AG20443 (cell line): ENCODE measurements at regions not wholly inside any gene's neighbourhood (a gene's known extent, or its start where the extent isn't known, plus 50 kb on each side); places are given as distances from the start of the nearest gene placed in this dataset.
A peak's percentile ranks its signal among the peaks of the same experiment; 100 is the strongest.
"Not testable (repeated sequence)": the region's sequence is repeated elsewhere in the genome, so short reads cannot be mapped to it uniquely, and the experiment has no call there.

ENCODE experiments used
- DNase-seq: peaks from one replicate; pipeline ENCODE4 v3.0.0; 2012; ENCODE audit warnings: low spot score, mixed read lengths

DNA sequence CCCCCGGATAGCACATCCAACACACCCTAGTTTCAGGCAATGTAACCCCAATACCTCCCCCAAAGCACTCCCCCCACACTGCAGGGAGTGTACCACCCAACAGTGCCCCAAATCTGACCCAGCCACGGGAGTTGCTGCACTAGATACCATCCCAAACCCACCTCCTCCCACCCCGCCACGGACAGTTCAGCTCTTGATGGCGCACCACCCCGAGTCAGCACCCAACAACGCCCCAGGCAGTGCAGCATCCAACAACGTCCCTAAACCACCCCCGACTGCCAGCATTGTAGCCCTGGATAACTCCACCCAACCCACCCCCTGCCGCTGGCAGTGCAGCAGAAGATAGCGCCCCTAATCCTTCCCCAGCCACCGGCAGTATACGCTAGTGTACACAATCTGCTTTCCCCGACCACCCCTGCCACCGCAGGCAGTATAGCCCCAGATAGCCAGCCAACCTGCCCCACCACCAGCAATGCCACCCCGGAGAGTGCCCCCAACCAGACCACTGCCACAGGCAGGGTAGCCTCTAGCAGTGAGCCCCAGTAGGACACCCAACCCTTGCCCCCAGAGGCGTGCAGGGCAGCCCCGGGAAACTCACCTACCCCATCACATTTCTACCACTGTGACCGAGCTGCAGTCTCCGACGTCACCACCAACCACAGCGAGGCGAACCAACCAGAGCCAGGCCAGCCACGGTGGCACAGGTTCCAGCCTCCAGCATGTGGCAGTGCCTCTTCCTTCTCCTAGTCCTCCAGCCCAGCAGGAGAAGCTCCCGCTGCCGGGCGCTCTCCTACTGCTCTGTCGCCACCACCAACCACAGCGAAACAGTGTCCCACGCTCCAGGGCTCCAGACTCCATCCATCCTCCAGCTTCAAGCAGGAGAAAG lies 178.1 kb downstream of the POTEB3 start:
- DNase-seq = peak; percentile 9

DNA sequence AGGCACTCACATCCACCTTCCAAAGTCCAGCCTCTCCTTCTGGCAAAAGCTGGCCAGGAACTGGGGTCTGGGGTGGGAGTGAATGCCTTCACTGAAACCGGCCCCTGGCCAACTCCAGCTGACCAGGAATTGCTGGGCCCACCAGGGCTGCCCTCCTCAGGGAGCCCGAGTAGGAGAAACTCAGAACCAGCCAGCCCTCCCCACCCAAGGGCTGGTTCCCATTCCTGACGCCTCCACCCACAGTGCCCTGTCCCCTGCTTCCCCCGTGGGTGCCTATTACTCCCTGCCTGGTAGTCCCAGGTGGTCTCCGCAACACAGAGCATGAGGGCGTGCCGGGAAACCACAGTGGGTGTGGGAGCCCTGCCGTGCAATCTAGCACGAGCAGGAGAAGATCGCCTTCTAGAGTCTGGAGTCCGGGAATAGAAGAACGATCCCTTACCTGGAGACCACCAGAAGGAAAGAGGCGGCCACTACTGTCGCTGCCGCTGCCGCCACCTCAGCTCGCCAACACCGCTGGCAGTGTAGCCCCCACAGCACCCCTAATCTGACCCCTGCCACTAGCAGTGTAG lies 178.8 kb downstream of the POTEB3 start:
- DNase-seq = peak; percentile 13

GRCh38 chr15:21260966-21261395 lies 179.3 kb downstream of the POTEB3 start:
- no peak for DNase-seq

DNA sequence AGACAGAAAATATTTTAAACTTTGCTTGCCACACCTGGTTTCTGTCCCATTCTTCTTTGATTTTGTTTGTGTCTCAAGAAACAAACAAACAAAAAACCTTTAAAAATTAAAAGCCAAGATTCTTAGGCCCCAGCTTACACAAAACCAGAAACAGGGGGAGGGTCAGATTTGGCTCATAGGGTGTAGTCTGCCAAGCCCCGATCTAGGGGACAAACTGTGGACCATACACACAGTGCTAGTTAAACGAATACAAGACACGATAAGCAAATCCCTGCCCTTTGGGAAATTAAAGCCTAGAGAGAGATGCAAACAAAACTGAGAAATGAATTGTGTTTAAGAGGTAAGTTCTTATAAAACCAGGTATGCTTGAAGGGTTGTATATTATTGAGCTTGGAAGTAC lies 181.7 kb downstream of the POTEB3 start:
- not testable (repeated sequence) for DNase-seq

- DNase-seq = not testable (repeated sequence)
These were observed 190.7 kb downstream of the POTEB3 start for GRCh38 chr15:21249508-21250019.
